Right kidney (tissue), 1 donor: ENCODE measurements at regions not wholly inside any gene's neighbourhood (a gene's known extent, or its start where the extent isn't known, plus 50 kb on each side); places are given as distances from the start of the nearest gene placed in this dataset.

Experiments
- DNase-seq: peaks from one replicate; pipeline ENCODE4 v3.0.0-alpha.2; 2016

- no peak for DNase-seq
Measured at GRCh38 chr4:107153956-107154355, 117.8 kb upstream of the DKK2 start.

GRCh38 chr4:107153228-107153627, 117.1 kb upstream of the DKK2 start:
- DNase-seq: no peak

- no peak for DNase-seq
Measured at GRCh38 chr4:107151173-107151572, 115.1 kb upstream of the DKK2 start.

- DNase-seq: no peak
Measured at GRCh38 chr4:107148904-107149303, 112.8 kb upstream of the DKK2 start.

DNA sequence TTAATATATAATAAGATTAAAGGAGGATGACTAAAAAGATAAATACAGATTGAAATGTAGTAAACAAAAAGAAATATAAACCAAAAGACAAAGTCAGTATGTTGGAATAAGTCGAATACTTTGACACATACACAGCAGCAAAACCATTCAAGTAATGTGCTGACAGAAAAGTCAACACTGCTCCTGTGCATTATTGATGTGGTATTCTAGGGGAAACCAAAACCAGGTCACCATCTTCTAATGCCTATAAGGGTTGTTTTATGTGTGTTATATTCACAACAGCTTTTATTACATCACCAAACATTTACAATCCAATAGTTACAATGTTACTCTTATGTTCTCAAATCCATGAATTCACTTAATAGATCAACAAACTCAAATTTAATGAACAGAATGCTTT, 111.8 kb upstream of the DKK2 start:
- DNase-seq: no peak

DNA sequence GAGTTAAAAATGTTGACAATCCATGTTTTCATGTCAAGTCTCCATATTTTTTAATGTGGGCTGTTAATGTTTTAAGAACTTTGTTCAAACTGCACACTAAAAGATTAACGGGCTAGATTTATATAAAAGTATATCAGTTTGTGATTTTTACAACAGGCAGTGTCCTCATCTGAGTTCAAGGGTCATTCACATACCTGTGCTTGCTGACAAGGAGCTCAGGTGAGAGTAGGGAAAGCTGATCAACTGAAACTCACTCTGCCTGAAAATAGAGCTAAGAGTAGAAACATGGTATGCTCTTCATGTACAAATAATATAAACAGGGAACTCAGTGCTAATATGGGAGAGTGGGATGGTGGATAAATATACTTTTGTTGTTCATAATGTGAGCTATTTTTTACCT, 102.3 kb upstream of the DKK2 start:
- DNase-seq: no peak

DNA sequence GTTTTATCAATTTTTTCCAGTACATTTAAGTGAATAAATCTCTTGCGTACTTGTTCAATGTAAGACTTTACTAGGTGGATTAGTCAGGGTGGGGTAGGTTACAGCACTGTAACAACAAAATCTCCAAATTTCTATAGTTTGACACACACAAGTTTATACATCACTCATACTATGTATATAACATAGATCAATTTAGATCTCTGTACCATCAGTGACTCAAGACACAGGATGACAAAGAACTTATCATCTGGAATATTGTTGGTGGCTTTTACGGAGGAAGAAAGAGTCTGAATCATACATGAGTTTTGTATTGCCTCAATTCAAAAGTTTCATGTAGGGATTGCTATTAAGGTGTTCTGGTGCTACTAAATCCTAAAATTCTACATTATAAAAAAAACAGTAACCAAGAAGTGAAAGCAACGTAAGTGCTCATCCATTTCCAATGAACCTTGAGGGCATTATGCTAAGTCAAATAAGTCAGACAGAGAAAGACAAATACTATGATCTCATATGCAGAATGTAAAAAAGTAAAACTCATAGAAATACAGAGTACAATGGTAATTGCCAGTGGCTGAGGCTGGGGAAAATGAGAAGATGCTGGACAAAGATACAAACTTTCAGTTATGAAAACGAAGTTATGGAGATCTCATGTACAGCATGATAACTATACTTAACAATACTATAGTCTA, 98.0 kb upstream of the DKK2 start:
- no peak for DNase-seq

DNA sequence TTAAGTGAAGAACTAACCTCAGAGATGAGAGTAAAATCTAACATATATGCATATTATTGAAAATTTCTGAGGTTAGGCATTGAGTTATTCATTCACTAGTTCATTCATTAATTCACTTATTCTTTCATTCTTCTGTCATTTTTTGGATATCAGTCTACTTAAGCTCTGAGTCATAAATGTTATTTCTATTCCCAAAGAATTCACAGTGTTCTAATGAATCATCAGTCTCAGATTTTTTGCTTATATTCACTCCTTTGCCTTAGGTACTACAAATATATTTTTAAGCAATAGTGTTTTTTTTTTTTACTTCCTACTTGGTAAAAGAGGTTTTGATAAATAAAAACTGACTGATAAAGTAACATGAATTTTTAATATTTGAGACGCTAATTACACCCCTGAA, 95.2 kb upstream of the DKK2 start:
- DNase-seq: no peak

DNA sequence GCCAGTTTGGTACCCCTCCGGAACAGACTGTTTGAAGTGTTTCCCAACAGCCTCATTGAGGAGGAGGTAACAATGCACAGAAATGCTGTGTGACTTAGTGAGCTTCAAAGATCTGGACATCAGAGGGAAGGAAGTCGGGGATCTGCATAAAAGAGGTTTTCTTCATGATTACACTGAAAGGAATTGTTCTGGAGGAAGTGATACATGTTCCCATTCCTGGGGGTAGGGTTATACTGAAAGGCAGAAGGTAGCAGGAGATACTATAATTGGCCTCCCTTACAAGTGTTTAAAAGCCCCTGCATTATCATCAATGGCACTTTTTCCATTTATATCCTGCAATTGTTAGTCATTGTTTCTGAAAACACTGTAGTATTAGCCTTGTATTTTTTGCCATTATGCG, 94.0 kb upstream of the DKK2 start:
- no peak for DNase-seq

GRCh38 chr4:107129611-107130010, 93.5 kb upstream of the DKK2 start:
- DNase-seq: no peak

DNA sequence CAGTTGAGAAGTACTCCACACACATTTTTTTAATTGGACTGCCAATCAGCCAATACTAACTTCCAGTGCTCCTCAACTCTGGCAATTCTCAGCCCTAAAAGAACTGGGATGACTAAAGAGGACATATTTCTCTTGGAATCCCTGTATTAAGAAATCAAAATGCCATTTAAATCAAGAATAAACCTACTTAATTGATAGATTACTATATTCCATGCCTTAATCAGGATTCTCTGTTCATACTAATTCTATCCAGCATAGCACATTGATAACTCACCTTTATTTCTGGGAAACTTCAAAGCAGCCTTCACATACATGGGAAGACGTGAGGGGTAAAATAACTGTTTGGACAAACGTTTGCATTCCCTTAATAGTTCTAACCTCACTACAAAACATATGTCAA, 93.0 kb upstream of the DKK2 start:
- no peak for DNase-seq

DNA sequence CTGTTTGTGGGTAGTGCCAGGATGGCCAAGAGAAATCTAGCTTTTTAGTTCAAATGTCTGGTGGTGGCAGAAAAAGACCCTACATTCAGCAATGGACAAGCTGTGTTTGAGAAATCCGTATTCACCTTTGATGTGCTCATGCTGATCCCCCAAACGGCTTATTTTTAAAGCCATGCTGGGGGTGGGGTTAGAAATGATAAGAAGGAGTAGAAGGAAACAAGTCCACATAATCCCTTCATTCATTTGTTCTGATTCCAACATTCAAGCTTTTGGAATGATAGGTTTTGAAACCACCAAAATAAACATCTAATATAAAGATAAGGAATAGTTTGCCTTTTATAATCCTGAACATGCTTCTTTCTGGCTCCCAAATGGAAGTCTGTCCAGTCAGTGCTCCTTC, 92.0 kb upstream of the DKK2 start:
- DNase-seq: no peak

DNA sequence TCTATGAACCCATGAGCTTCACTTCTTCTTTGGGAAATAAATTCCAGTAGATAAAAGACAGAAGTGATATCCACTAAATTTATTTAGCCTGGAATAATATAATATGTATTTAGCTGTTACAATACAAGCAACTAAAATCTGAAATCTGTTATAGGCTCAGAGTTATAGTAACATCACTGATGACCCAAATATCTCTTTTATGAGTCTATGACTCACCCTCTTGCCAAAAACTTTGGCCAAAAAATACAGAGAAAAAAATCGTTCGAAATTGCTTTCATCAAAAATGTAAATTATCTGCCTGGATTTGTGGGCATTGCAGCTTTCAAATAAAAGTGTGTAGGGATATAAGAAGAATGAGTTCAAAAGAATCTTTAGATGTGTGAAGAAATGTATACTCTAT, 89.4 kb upstream of the DKK2 start:
- DNase-seq: no peak

DNA sequence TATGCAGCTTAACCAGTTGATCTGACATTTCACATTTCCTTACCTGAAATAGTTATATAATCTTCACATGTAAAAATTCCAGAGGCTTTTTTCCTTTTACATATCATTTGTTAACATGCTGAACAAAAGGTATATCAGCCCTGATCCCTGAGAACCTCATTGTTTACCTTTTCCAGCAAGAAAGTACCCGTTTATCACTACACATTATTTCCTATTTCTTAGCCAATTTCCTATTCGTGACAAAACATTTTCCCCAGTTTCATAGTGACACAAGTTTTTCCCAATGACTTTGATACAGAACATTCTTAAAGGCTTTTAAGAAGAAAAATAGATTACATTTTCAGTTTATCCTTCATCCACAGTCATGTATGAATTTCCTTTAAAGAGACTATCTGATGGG, 86.6 kb upstream of the DKK2 start:
- DNase-seq: no peak

- DNase-seq: no peak
Measured at GRCh38 chr4:107120661-107121060, 84.5 kb upstream of the DKK2 start.

- no peak for DNase-seq
Measured at GRCh38 chr4:107117726-107118125, 81.6 kb upstream of the DKK2 start.

GRCh38 chr4:107115185-107115847, 79.2 kb upstream of the DKK2 start:
- no peak for DNase-seq

DNA sequence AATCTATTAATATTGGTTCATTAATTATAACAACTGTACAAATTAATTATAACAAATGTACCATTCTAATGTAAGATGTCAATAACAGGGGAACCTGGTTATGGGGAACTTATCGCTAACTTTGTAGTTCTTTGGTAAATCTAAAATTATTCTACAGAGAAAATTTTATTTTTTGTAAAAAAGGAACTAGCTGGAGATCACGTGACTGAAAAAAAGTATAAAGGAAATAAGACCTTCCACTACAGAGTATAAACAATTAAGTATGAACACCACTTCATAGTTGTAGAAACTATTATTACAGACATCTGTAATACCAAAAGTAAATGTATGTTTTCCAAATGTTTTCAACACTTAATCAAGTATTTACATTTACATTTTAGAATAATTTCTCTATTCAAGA, 77.9 kb upstream of the DKK2 start:
- DNase-seq: no peak

DNA sequence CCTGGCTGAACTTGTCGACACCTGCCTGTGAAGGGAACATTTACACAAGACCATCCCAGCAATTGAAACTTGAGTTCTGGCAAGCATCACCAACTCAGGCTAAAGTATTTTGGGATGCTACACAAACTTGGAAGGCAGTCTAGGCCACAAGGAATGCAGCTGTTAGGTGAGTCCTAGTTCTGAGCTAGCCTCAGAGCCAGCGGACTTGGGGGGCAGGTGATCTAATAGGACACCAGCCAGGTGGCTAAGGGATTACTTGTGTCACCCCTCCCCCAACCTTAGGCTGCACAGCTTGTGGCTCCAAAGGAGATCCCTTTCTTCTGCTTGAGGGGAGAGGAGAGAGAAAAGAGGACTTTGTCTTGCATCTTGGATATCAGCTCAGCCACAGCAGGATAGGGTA, 62.3 kb upstream of the DKK2 start:
- DNase-seq: no peak

DNA sequence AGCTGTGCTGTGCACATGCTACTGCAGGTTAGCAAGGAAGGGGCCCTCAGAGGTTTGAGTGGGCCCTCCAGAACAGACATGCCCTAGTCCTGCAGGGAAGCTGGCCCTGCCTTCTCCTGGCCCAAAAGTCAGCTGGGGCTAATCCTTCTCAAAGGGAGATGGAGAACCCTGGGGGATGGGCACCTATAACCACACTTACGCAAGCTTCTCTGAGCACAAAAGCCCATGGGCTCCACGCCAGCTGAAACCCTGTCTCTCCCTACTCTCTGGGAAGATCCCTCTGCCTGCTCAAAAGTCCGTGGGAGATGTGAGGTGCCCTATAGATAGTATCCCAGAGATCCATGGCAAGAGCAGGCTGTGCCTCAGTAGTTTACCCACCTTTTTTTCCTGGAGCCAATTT, 58.9 kb upstream of the DKK2 start:
- DNase-seq: no peak

GRCh38 chr4:107094332-107094731, 58.2 kb upstream of the DKK2 start:
- no peak for DNase-seq
